Hematopoietic multipotent progenitor cell treated with erythropoietin and hydrocortisone succinate and interleukin-3 and kit ligand, for 8 days (in vitro differentiated cells): ENCODE measurements at regions not wholly inside any gene's neighbourhood (a gene's known extent, or its start where the extent isn't known, plus 50 kb on each side); places are given as distances from the start of the nearest gene placed in this dataset.

ENCODE experiments used
- DNase-seq: peaks from one replicate; pipeline ENCODE4 v3.0.0-alpha.2; 2015

GRCh38 chr11:8740129-8740528 lies 57.5 kb downstream of the RPL27A start:
- no peak for DNase-seq

- DNase-seq = no peak
Measured at GRCh38 chr11:8744423-8744822, 61.8 kb downstream of the RPL27A start.

GRCh38 chr11:8745431-8746253 lies 63.0 kb downstream of the RPL27A start:
- DNase-seq = no peak

- no peak for DNase-seq
Measured at GRCh38 chr11:8746331-8746974, 63.9 kb downstream of the RPL27A start.

- no peak for DNase-seq
Measured at GRCh38 chr11:8747173-8747572, 64.6 kb downstream of the RPL27A start.

GRCh38 chr11:8748317-8748716 lies 65.7 kb downstream of the RPL27A start:
- no peak for DNase-seq

- DNase-seq = no peak
Measured at GRCh38 chr11:8749202-8749601, 66.6 kb downstream of the RPL27A start.

- DNase-seq = no peak
Measured at GRCh38 chr11:8754241-8754640, 71.6 kb downstream of the RPL27A start.

- no peak for DNase-seq
Measured at GRCh38 chr11:8756201-8756600, 73.6 kb downstream of the RPL27A start.

- DNase-seq = no peak
Measured at GRCh38 chr11:8757047-8757446, 74.5 kb downstream of the RPL27A start.

GRCh38 chr11:8757533-8757932 lies 74.9 kb downstream of the RPL27A start:
- no peak for DNase-seq

- DNase-seq = no peak
Measured at GRCh38 chr11:8758619-8759169, 76.1 kb downstream of the RPL27A start.

GRCh38 chr11:8759634-8760033 lies 77.0 kb downstream of the RPL27A start:
- DNase-seq = no peak

GRCh38 chr11:8760896-8761295 lies 78.3 kb downstream of the RPL27A start:
- no peak for DNase-seq

GRCh38 chr11:8763070-8763685 lies 80.6 kb downstream of the RPL27A start:
- no peak for DNase-seq

GRCh38 chr11:8765294-8765693 lies 82.7 kb downstream of the RPL27A start:
- DNase-seq = no peak

GRCh38 chr11:8766043-8766987 lies 83.7 kb downstream of the RPL27A start:
- no peak for DNase-seq

- no peak for DNase-seq
Measured at GRCh38 chr11:8766988-8767374, 84.4 kb downstream of the RPL27A start.

- peak; percentile 62 for DNase-seq
Measured at GRCh38 chr11:8767466-8768142, 85.0 kb downstream of the RPL27A start.

GRCh38 chr11:8768625-8769333 lies 86.2 kb downstream of the RPL27A start:
- peak; percentile 97 for DNase-seq
